ENCODE measurements at regions not wholly inside any gene's neighbourhood (a gene's known extent, or its start where the extent isn't known, plus 50 kb on each side); places are given as distances from the start of the nearest gene placed in this dataset.

- H3K27ac ChIP-seq (ENCODE audit: low read length): no peak overlapping the region
- H3K79me2 ChIP-seq (ENCODE audit: low read length): no peaks in the 10 kb centered on the region
- H3K9me3 ChIP-seq (ENCODE audit: insufficient read depth, low read length): no peaks in the 10 kb centered on the region
- H3K9ac ChIP-seq (ENCODE audit: low read length): no peak overlapping the region
- TF ChIP-seq EZH2phosphoT487 (IDR thresholded peaks at IDR 0.05; ENCODE audit: low read depth) (no peak), CTCF (IDR thresholded peaks at IDR 0.05; ENCODE audit: low read depth, low read length) (no peak)
- no peak overlapping the region for H2AFZ ChIP-seq (ENCODE audit: low read depth, low read length)
- no peak overlapping the region for H3K4me3 ChIP-seq (ENCODE audit: low read length)
- H3K4me2 ChIP-seq (ENCODE audit: low read length): no peak overlapping the region
- H3K4me1 ChIP-seq (ENCODE audit: low read length): peaks cover 7% of the 10 kb centered on the region
- H3K36me3 ChIP-seq (replicated peaks; ENCODE audit: low read depth, low read length): no peaks in the 10 kb centered on the region
- H3K27me3 ChIP-seq (ENCODE audit: low read depth, low read length): no peaks in the 10 kb centered on the region
- H4K20me1 ChIP-seq (ENCODE audit: insufficient read depth, low read length): no peaks in the 10 kb centered on the region
These were observed 367.3 kb upstream of the IMPG1 start for GRCh38 chr6:76439811-76440210.

GRCh38 chr6:76438768-76439167 is 366.3 kb upstream of the IMPG1 start:
- no peak overlapping the region for H2AFZ ChIP-seq (ENCODE audit: low read depth, low read length)
- no peaks in the 10 kb centered on the region for H3K79me2 ChIP-seq (ENCODE audit: low read length)
- H3K9ac ChIP-seq (ENCODE audit: low read length): no peak overlapping the region
- no peak overlapping the region for H3K4me2 ChIP-seq (ENCODE audit: low read length)
- H4K20me1 ChIP-seq (ENCODE audit: insufficient read depth, low read length): no peaks in the 10 kb centered on the region
- no peaks in the 10 kb centered on the region for H3K36me3 ChIP-seq (replicated peaks; ENCODE audit: low read depth, low read length)
- no peak overlapping the region for H3K4me3 ChIP-seq (ENCODE audit: low read length)
- no peak for TF ChIP-seq EZH2phosphoT487 (IDR thresholded peaks at IDR 0.05; ENCODE audit: low read depth)
- TF ChIP-seq CTCF (IDR thresholded peaks at IDR 0.05; ENCODE audit: low read depth, low read length): no peak
- no peak overlapping the region for H3K27ac ChIP-seq (ENCODE audit: low read length)
- H3K27me3 ChIP-seq (ENCODE audit: low read depth, low read length): no peaks in the 10 kb centered on the region
- no peaks in the 10 kb centered on the region for H3K9me3 ChIP-seq (ENCODE audit: insufficient read depth, low read length)
- H3K4me1 ChIP-seq (ENCODE audit: low read length): peaks cover 7% of the 10 kb centered on the region

- no peaks in the 10 kb centered on the region for H3K79me2 ChIP-seq (ENCODE audit: low read length)
- H3K36me3 ChIP-seq (replicated peaks; ENCODE audit: low read depth, low read length): no peaks in the 10 kb centered on the region
- H4K20me1 ChIP-seq (ENCODE audit: insufficient read depth, low read length): no peaks in the 10 kb centered on the region
- no peak overlapping the region for H3K9ac ChIP-seq (ENCODE audit: low read length)
- H2AFZ ChIP-seq (ENCODE audit: low read depth, low read length): no peak overlapping the region
- no peaks in the 10 kb centered on the region for H3K9me3 ChIP-seq (ENCODE audit: insufficient read depth, low read length)
- TF ChIP-seq CTCF (IDR thresholded peaks at IDR 0.05; ENCODE audit: low read depth, low read length) (no peak), EZH2phosphoT487 (IDR thresholded peaks at IDR 0.05; ENCODE audit: low read depth) (no peak)
- H3K4me3 ChIP-seq (ENCODE audit: low read length): no peak overlapping the region
- H3K27ac ChIP-seq (ENCODE audit: low read length): no peak overlapping the region
- H3K4me2 ChIP-seq (ENCODE audit: low read length): no peak overlapping the region
- no peaks in the 10 kb centered on the region for H3K27me3 ChIP-seq (ENCODE audit: low read depth, low read length)
- peaks cover 7% of the 10 kb centered on the region for H3K4me1 ChIP-seq (ENCODE audit: low read length)
These were observed 362.7 kb upstream of the IMPG1 start for GRCh38 chr6:76435174-76435573.

GRCh38 chr6:76422511-76423213 is 350.2 kb upstream of the IMPG1 start:
- H4K20me1 ChIP-seq (ENCODE audit: insufficient read depth, low read length): no peaks in the 10 kb centered on the region
- no peak overlapping the region for H3K27ac ChIP-seq (ENCODE audit: low read length)
- H3K27me3 ChIP-seq (ENCODE audit: low read depth, low read length): no peaks in the 10 kb centered on the region
- no peaks in the 10 kb centered on the region for H3K9me3 ChIP-seq (ENCODE audit: insufficient read depth, low read length)
- no peak overlapping the region for H3K4me3 ChIP-seq (ENCODE audit: low read length)
- H3K9ac ChIP-seq (ENCODE audit: low read length): no peak overlapping the region
- TF ChIP-seq EZH2phosphoT487 (IDR thresholded peaks at IDR 0.05; ENCODE audit: low read depth): no peak
- no peak for TF ChIP-seq CTCF (IDR thresholded peaks at IDR 0.05; ENCODE audit: low read depth, low read length)
- no peaks in the 10 kb centered on the region for H3K36me3 ChIP-seq (replicated peaks; ENCODE audit: low read depth, low read length)
- H3K4me1 ChIP-seq (ENCODE audit: low read length): peaks cover 14% of the 10 kb centered on the region
- H2AFZ ChIP-seq (ENCODE audit: low read depth, low read length): peak overlapping the region; percentile 30; the same call in 1 of the 2 replicates
- no peaks in the 10 kb centered on the region for H3K79me2 ChIP-seq (ENCODE audit: low read length)
- no peak overlapping the region for H3K4me2 ChIP-seq (ENCODE audit: low read length)

All from OCI-LY3 (cell line).